Lower leg skin (tissue), 3 donors: ENCODE measurements at regions not wholly inside any gene's neighbourhood (a gene's known extent, or its start where the extent isn't known, plus 50 kb on each side); places are given as distances from the start of the nearest gene placed in this dataset.

Experiments used
- POLR2A ChIP-seq, 2 donors: fragments of 450-650 bp; IDR thresholded peaks; one replicate each; pipeline ENCODE4 v1.6.1; 2016 to 2017; ENCODE audit warnings: antibody characterized with exemption in 2 of 2, mild to moderate bottlenecking in 1 of 2, moderate library complexity in 1 of 2
- TF ChIP-seq, protein P1 (sequence below), 3 donors: fragments of 450-650 bp; IDR thresholded peaks; one replicate each; pipeline ENCODE4 v1.5.1; 2016; ENCODE audit warnings: antibody characterized with exemption in 3 of 3, mild to moderate bottlenecking in 3 of 3, moderate library complexity in 2 of 3

DNA sequence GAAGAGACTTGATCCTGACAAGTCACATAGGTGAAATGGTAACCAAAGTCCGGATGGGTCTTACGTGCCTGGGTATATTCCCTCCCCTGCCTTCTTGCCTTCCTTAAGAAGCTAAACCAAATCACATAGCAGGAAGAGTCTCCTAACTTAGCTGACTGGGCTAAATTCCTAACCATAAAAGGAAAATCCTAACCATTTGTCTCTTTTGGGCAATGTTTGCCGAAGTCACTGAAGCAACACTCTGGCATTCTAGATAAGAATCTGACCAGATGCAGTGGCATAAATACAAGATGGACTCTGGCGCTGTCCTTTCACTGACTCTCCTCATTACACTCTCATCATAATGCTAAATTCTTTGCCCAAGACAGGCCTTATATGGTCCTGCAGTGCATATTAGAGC, 625.5 kb upstream of the RORB start:
- TF ChIP-seq, protein P1, sequence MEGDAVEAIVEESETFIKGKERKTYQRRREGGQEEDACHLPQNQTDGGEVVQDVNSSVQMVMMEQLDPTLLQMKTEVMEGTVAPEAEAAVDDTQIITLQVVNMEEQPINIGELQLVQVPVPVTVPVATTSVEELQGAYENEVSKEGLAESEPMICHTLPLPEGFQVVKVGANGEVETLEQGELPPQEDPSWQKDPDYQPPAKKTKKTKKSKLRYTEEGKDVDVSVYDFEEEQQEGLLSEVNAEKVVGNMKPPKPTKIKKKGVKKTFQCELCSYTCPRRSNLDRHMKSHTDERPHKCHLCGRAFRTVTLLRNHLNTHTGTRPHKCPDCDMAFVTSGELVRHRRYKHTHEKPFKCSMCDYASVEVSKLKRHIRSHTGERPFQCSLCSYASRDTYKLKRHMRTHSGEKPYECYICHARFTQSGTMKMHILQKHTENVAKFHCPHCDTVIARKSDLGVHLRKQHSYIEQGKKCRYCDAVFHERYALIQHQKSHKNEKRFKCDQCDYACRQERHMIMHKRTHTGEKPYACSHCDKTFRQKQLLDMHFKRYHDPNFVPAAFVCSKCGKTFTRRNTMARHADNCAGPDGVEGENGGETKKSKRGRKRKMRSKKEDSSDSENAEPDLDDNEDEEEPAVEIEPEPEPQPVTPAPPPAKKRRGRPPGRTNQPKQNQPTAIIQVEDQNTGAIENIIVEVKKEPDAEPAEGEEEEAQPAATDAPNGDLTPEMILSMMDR (IDR thresholded peaks at IDR 0.05), result no peak
- no peak for TF ChIP-seq POLR2A (IDR thresholded peaks at IDR 0.05)
